ENCODE measurements at regions not wholly inside any gene's neighbourhood (a gene's known extent, or its start where the extent isn't known, plus 50 kb on each side); places are given as distances from the start of the nearest gene placed in this dataset.

DNA sequence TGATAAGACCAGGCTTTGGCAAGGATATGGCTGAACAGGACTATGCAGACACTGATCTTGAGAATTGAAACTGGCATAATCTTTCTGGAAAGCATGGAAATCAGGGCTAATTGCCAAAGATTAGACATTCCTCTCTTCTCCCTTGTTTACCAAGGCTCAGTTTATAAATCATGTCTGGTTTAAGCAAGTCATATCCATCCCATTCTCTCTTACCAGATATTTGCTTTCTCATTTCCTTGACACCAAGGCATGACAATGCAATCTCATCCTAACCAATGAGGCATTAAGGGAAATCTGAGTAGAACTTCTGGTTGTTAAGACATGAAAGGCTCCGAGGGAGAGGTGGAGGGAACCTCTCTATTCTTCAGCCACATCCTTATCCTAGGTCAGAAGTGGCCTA, 110.3 kb upstream of the CEP85L start:
- DNase-seq (ENCODE audit: low read depth in 2 of 3, low spot score in 1 of 3), result no peak

DNA sequence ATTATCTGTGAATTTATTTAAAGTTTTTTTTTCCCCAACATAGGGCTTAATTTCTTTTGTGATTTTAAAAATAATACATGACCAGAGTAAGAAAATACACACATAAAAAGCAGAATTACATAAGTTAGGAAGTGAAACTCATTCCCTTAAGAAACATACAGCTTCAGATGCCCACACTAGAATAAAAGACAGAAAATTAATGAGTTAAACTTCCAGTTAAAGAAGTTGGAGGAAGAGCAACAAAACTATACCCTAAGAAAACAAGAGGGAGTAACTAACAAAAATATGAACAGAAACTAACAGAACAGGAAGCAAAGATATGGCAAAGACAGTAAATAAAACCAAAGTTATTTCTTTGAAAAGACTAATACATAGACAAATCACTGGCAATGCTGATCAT, 107.6 kb upstream of the CEP85L start:
- no peak for DNase-seq (ENCODE audit: low read depth in 2 of 3, low spot score in 1 of 3)

DNA sequence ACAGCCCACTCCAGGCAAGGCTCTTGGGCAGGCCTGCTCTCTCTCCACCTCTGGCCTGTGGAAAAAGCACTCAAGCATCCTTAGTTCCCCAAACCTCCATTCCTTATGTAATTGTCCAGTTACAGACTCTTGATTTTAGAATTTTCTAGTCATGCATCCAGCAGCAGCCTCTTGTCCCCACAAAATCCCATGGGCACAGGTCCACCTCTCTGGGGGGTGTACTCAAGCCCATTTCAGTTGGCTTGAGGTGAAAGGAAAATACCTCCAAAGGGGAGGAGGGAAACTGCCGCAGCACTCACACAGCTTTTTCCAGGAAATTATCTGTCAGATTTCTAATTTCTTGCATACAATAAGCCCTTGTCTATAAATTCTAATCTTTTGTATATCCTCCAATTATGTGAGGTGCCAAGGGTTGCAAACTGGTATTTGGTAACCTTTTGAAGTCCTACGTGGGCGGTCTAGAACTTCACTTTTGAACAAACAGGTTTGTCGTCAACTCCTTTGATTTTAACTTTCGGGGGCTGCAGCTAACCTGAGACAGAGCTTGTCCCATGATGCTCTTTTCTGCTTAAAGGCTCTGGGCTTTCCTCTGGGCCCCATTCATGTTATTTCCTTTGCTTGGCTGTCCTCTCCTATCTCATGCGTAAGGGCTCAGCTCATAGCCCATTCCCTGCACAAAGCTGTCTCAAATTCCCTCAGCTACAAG, 104.7 kb upstream of the CEP85L start:
- DNase-seq (ENCODE audit: low read depth in 2 of 3, low spot score in 1 of 3), result peak in 1 of 3 donors; percentile 28

DNA sequence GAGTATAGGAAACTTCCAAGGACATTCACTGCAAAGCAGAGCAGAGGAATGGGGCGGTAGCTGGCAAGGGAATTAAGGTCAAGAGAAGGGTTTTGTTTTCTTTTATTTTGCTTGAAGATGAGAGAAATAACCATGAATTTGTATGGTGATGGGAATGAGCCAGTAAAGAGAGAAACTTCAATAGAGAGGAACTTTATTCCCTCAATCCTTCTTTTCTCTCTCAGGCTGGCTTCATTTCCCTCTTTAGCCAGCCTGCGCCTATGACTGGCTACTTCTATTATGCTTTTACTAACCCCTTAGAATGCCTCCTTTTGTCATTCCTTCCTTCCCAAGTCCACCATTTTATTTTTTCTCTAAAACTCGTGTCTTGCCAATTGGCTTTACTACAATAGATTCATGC, 101.4 kb upstream of the CEP85L start:
- no peak for DNase-seq (ENCODE audit: low read depth in 2 of 3, low spot score in 1 of 3)

DNA sequence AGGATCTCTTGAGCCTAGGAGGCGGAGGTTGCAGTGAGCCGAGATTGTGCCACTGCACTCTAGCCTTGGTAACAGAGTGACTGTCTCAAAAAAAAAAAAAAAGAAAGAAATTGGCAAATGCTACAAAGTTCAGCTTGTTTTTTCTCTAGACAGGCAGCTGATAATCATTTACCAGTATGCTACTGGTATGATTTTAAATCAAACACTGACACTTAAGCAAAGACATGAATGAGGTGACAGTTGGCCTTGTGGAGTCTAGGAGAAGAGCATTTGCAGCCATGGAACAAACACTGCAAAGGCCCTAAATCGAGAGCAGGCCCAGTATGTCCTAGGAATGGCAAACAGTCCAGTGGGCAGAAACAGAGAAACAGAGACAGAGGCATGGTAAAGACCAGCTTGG, 99.7 kb upstream of the CEP85L start:
- no peak for DNase-seq (ENCODE audit: low read depth in 2 of 3, low spot score in 1 of 3)

DNA sequence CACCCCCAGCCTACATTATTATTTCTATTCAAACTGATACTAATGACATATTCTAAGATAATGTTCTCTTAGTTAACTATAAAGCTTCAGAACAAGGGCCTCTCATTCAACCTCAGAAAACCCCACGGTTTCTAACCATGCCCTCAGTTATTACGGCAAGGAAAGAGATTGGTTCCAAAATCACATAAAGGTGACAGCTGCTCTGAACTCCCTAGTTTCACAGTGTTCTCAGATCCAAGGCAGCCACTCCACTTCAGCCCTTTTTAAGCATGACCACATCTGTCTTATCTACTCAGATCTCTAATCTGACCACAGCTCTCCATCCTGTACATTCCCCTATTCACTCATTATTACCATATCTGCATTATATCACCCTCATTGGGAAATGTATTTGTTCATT, 98.8 kb upstream of the CEP85L start:
- no peak for DNase-seq (ENCODE audit: low read depth in 2 of 3, low spot score in 1 of 3)

DNA sequence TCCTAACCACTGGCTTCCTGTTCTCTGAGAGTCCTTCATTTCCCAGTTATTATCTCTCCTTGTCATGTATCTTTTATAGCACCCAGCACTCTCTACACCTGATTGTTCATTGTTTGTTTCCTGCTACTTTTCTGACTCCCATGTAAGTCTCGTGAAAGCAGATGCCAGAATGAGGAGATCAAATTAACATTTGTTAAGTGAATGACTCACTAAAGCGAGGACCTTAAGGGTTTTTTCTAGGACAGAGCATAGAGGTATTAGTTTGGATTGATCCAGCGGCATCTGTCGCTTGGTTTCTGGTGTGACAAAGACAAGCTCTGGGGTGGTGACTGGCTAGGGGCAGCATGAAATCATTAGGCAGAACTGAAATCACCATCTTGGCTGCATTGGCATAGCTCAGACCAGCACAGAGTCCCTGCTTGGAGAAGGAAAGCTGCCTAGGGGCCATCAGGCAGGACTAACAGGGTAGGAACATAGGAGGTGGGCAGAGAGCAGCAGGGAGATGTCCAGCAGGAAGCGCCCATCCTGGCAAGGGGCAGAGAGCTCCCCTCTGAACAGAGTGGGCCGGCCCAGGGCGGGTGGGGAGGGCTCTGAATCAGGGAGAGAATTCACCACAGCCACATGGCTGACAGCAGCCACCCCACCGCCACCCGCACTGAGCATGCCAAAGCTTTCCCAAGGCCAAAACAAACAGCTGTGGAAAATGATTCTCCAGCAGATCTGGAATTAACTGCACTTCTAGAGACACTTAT, 97.1 kb upstream of the CEP85L start:
- DNase-seq (ENCODE audit: low read depth in 2 of 3, low spot score in 1 of 3), result no peak

DNA sequence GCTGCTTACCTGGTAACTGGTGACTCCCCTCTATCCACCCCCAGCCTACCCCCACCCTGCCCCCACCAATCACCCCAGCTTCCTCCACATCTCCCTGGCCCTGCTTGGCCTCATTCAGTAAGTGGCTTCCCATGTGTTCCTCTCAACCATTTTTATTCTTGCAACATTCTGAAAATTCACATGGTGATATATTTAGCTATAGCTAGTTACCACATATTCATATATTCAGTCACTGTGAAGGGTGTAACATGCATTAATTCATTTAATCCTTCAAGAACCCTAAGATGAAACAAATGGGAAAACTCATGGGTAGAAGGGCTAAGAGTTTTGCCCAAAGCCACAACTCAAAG, 95.4 kb upstream of the CEP85L start:
- DNase-seq (ENCODE audit: low read depth in 2 of 3, low spot score in 1 of 3), result no peak

DNA sequence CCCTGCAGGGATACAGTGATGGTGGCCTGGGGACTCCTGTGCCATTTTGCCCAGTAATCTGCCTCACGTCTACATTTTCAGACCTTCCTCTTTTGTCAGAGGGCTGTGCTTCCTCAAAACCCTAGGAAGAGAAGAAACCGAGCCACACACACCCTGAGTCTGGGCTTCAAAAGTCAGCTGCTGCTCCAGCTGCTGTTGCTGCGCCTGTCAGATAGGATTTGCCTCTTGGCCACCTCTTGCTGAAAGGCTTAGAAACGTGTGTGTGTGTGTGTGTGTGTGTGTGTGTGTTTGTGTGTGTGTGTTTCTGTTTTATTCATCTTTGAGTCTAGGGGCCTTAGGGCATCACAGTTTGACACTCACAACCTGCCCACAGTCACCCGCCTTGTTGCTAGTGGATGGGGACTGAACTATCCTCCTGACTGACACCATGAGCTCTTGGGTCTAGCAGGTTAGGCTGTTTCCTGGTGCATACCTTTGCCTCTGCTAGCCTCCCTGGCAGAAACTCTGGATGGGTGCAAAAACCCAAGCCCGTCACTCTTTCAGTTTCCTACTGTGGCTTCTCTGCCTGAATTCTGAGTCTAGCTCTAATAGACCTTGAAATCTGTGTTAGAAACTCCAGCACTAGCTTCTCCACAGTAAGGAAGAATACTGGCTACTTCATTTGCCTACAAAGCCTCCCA, 94.9 kb upstream of the CEP85L start:
- DNase-seq (ENCODE audit: low read depth in 2 of 3, low spot score in 1 of 3), result no peak

DNA sequence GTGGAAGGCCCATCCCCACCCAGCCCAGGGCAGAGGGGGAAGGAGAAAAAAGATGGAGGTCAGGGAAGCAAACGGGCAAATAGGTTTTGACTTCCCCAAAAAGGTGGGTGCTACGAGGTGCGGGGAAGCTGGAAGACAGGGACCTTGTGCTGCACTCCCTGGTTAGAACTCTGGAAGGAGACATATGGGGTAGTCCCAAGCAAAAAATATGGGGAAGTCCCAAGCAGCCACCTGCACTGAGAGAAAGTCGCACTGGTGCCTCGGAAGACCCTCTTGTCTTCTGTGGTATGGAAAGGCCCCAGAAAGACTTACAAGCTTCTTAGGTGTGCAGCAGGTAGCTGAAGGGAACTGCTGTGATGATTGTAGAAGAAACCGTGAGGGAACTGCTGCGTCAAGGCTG, 93.8 kb upstream of the CEP85L start:
- no peak for DNase-seq (ENCODE audit: low read depth in 2 of 3, low spot score in 1 of 3)

DNA sequence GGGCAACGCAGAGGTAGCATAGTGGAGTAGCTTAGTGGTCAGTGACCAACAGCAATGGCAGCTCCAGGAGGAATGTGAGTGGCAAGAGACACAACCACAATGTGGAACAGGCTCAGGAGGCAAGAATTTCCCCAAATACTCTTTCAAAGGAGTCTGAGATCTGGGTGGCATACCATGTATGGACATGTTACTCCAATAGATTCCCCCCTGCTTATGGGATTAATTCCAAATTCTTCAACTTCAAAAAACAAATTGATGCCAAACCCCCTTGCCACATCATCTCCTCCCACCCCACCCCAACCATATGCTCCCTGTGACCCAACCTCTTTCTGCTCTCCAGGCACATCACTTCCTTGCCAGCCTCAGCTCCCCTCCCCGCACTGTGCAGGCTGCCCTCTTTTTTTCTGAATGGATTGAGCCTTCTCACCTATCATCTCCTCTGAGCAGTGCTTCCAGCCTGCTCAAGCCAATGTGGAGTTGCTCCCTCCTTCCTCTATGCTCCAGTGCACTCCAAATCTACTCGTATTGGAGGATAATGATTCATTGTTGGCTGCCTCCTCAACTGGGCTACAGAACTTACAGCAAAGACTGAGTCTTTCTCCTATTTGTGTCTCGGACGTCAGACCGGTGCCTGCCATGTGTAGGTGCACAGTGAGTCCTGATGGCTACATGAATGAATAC, 93.0 kb upstream of the CEP85L start:
- DNase-seq (ENCODE audit: low read depth in 2 of 3, low spot score in 1 of 3), result no peak

DNA sequence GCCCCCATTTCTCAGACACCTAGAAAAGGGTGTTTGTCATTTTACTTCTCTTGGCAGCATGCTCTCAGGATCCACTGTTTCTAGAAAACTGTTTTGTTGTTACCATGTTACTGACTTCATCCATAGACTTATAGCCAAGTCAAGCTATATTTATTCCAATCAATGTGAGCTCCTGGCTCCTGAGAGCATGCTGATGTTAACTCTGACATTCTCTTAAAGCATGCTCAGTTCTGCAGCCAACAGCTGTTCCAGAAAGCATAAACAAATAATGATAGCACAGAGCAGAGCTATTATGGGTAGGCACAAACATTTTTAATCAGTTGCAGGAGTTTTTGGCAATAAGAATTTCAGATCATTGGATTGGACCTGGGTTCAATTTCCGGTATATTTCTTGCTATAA, 92.4 kb upstream of the CEP85L start:
- no peak for DNase-seq (ENCODE audit: low read depth in 2 of 3, low spot score in 1 of 3)

DNA sequence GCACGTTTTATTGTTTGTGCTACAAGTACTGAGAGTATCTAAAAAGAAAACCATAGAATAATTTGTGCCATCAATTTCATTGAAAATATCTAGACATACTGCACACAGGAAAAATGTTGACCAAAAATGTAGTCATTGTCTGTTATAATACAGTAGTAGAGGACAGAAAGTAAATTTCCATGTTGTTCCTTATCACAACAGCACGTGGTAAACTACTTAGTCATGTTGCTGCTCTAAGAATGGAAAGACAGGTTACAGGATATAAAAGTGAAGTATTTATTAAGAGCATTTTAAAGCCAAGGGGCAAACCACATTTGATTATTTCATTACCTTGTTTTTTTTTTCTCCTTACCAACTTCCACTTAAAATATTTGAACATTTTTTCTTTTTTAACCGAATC, 89.0 kb upstream of the CEP85L start:
- no peak for DNase-seq (ENCODE audit: low read depth in 2 of 3, low spot score in 1 of 3)

DNA sequence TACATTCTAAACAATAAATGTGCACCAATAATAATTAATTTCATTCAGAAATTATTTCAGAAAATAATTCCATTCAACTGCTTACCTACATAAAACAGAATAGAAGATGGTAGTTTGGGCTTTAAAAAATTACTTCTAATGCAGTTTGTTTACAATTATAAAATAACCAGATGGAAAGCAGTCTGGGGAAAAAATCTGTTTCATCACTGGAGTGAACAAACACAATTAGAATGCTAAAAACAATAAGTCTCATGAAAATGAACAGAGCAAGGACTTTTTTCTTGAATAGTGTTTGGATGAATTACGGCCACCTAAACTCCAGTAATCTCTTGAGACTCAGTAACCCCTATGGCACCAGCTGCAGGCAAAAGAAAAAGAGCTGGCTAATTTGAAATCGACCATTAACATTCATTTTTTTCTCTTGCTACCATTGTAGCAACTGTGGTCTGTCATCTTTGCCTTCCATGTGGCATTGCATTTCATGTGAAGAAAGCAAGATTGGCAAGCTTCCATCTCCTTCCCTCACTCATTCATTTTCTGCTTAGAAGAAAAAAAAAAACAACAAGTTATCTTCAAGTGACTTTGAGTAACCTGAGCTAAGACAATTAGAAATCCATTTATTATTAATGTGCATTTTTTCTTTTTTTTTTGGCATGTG, 88.4 kb upstream of the CEP85L start:
- no peak for DNase-seq (ENCODE audit: low read depth in 2 of 3, low spot score in 1 of 3)

DNA sequence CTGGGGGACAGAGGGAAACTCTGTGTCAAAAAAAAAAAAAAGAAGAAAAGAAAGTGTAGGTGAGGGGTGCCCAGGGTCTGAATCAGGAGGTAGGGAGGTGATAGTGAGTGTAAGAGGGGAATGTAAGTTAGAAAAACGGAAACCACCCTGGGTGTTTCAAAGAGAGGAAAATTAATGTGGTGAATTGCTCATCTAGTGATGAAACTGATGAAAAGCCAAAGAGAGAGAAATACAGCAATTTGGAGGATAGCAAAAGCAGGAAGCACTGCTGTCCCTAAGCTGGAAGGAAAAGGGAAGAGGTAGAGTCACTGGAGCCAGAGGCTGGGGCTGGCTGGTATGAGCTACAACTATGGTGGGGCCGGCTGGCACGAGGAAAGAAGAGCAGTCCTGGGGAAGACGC, 85.0 kb upstream of the CEP85L start:
- DNase-seq (ENCODE audit: low read depth in 2 of 3, low spot score in 1 of 3), result no peak

DNA sequence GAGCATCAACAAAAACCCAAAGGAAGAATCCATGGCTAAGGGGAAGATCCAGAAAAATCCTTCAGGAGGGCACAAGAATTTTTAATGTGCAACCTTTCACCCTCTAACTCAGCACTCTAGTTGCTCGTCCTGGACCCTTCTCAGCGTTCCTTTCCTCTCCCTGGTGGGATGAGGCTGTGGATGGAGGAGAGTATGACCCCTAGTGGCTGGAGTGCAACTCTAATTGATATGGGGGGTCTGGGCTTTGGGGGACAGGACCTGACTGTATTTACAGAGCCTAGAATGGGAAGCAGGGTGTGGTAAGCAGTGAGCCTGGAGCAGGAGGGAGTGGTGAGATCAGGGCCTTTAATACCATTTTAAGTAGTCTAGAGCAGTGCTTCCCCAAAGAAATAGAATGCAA, 83.9 kb upstream of the CEP85L start:
- no peak for DNase-seq (ENCODE audit: low read depth in 2 of 3, low spot score in 1 of 3)

DNA sequence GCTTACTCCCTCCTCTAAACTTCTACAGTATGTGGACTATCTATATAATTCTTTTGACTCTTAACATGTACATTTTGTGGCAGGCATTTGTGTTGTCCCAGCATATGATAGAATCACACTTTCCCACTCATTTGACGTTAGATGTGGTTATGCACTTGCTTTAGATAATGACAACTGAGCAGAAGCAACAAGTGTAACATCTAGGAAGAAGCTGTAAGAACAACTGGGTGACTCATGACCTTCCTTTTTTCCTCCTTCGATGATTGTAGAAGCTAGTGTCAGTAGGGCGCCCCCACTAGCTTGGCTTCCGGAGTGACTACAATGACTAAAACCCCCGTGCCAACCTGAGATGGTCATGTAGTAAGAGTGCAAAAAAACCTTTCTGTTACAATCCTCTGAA, 74.6 kb upstream of the CEP85L start:
- DNase-seq (ENCODE audit: low read depth in 2 of 3, low spot score in 1 of 3), result peak; percentile 58 to 61 (median 59)

DNA sequence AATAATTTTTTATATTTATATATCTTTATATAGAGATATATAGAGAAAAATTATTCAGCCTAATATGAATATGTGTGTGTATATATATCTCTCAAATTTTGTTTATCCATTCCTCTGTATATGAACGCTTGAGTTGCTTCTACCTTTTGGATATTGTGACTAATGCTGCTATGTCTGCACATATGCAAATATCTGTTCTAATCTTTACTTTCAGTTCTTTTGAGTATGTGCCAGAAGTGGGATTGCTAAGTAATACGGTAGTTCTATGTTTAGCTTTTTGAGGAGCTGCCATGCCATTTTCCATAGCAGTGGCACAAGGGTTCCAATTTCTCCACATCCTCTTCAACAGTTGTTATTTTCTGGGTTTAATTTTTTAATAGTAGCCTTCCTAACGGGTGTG, 72.8 kb upstream of the CEP85L start:
- DNase-seq (ENCODE audit: low read depth in 2 of 3, low spot score in 1 of 3), result no peak

DNA sequence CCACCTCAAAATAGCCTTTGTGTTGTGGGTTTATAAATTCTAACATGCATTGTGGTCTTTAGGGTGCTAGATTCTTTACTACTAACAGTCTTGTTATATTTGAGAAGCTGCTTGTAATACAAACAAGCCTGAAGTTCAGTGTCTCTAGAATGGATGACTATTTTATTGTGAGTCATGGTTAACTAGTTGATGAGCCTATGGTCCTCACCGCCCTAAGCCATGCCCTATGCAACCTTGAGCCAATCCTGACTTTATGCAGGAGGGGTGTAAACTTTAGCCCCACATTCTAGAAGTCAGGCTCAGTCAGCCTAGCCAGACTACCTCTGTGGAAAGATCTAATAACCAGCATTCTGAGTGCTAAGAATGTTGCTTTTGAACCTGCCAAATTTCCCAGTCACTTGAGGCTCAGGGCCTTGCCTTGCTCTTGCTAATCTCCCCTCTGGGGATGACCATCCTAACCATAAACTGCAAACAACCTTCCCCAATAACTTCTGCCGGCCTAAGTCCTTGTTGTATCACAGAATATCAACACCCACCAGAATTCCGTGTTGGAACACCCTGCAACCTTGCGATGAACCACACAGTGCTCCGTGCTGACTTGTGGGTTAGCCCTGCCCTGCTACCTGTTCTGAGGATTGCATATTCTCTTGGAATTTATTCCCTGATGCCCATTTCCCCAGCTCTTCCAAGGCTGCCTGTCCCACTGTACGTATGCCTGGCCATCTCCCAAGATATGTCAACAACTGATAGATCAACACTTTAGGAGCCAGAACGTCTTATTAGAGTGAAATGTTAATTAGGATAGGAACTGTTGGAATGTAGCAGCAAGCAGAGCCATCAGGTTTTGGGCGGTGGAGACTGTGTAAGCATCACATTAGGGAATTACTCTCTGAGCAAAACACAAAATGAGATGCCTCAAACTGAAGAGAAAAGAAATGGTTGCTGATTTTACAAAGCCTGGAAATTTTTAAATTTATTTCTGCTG, 71.7 kb upstream of the CEP85L start:
- no peak for DNase-seq (ENCODE audit: low read depth in 2 of 3, low spot score in 1 of 3)

DNA sequence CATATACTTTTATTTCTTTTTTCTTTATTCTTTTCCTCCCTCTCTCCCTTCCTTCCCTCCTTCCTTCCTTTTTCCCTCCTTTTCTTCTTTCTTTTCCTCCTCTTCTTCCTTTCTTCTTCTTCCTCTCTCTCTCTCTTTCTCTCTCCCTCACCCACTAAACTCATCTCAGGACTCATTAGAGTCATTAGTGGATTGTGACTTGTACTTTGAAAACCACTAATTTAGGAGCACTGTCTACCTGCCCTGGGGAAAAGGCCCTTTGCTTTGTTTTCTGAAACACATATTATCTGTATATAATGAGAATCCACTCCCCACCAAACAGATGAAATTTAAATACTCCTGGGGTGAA, 68.7 kb upstream of the CEP85L start:
- DNase-seq (ENCODE audit: low read depth in 2 of 3, low spot score in 1 of 3), result no peak

All from stimulated activated CD4-positive, alpha-beta T cell treated with anti-CD3 and anti-CD28 coated beads, Interleukin-12 subunit alpha, Interleukin-12 subunit beta, amount 100 ng/mL, for 48 hours (primary cell).